Fibroblast of skin of left biceps (primary cell): ENCODE measurements at regions not wholly inside any gene's neighbourhood (a gene's known extent, or its start where the extent isn't known, plus 50 kb on each side); places are given as distances from the start of the nearest gene placed in this dataset.

Experiments used
- DNase-seq, 2 experiments: peaks; one replicate each; pipeline ENCODE4 v3.0.0-alpha.2; 2013; ENCODE audit warnings: low read depth in 2 of 2

- DNase-seq = no peak
These were observed 331.1 kb downstream of the ZNF621 start for GRCh38 chr3:40855871-40856270.

GRCh38 chr3:40858364-40859115 lies 333.8 kb downstream of the ZNF621 start:
- DNase-seq = no peak

GRCh38 chr3:40862946-40863345 lies 336.4 kb upstream of the CTNNB1 start:
- DNase-seq = no peak

GRCh38 chr3:40864146-40864782 lies 335.0 kb upstream of the CTNNB1 start:
- DNase-seq = no peak

- no peak for DNase-seq
These were observed 334.4 kb upstream of the CTNNB1 start for GRCh38 chr3:40864915-40865314.

GRCh38 chr3:40867797-40868196 lies 331.5 kb upstream of the CTNNB1 start:
- DNase-seq = no peak

GRCh38 chr3:40869013-40869412 lies 330.3 kb upstream of the CTNNB1 start:
- no peak for DNase-seq

GRCh38 chr3:40869939-40870338 lies 329.4 kb upstream of the CTNNB1 start:
- no peak for DNase-seq

- DNase-seq = no peak
These were observed 327.9 kb upstream of the CTNNB1 start for GRCh38 chr3:40871394-40871793.

GRCh38 chr3:40872258-40872920 lies 326.9 kb upstream of the CTNNB1 start:
- DNase-seq = no peak

- no peak for DNase-seq
These were observed 325.8 kb upstream of the CTNNB1 start for GRCh38 chr3:40873476-40873875.

- DNase-seq = no peak
These were observed 325.2 kb upstream of the CTNNB1 start for GRCh38 chr3:40873934-40874699.

GRCh38 chr3:40875581-40875980 lies 323.7 kb upstream of the CTNNB1 start:
- DNase-seq = no peak

GRCh38 chr3:40876009-40876408 lies 323.3 kb upstream of the CTNNB1 start:
- DNase-seq = no peak

GRCh38 chr3:40876496-40876895 lies 322.8 kb upstream of the CTNNB1 start:
- DNase-seq = no peak

GRCh38 chr3:40877631-40878463 lies 321.5 kb upstream of the CTNNB1 start:
- DNase-seq = peak; percentile 13 to 18

- DNase-seq = no peak
These were observed 320.8 kb upstream of the CTNNB1 start for GRCh38 chr3:40878464-40878905.

- no peak for DNase-seq
These were observed 313.9 kb upstream of the CTNNB1 start for GRCh38 chr3:40885430-40885829.

- DNase-seq = no peak
These were observed 312.5 kb upstream of the CTNNB1 start for GRCh38 chr3:40886660-40887425.

GRCh38 chr3:40891186-40891585 lies 308.1 kb upstream of the CTNNB1 start:
- no peak for DNase-seq
